ENCODE measurements at regions not wholly inside any gene's neighbourhood (a gene's known extent, or its start where the extent isn't known, plus 50 kb on each side); places are given as distances from the start of the nearest gene placed in this dataset.
A peak's percentile ranks its signal among the peaks of the same experiment; 100 is the strongest.

GRCh38 chr13:62337109-62337880 lies 921.6 kb upstream of the PCDH20 start (continued):
- TF ChIP-seq TSHZ2 (CRISPR knock-in tag; IDR thresholded peaks at IDR 0.05) (peak; percentile 100), ZFP30 (CRISPR knock-in tag; IDR thresholded peaks at IDR 0.05) (peak; percentile 63), ZNF70 (CRISPR knock-in tag; IDR thresholded peaks at IDR 0.05) (peak; percentile 42; the same call in 1 of the 2 replicates), ZNF565 (CRISPR knock-in tag; conservative IDR thresholded peaks at IDR 0.05; ENCODE audit: low read depth) (peak; percentile 71; the same call in 1 of the 2 replicates), ZNF8 (CRISPR knock-in tag; IDR thresholded peaks at IDR 0.05) (peak; percentile 71), PATZ1 (CRISPR knock-in tag; IDR thresholded peaks at IDR 0.05; ENCODE audit: borderline replicate concordance) (0 out of 2 replicates have a peak, but pooled peaks have one; percentile 32), PPARA (CRISPR knock-in tag; IDR thresholded peaks at IDR 0.05; ENCODE audit: borderline replicate concordance) (peak; percentile 78; the same call in 1 of the 2 replicates), POU6F1 (CRISPR knock-in tag; IDR thresholded peaks at IDR 0.05; ENCODE audit: borderline replicate concordance, low read depth) (no peak; the same call in 1 of the 2 replicates), BACH2 (CRISPR knock-in tag; IDR thresholded peaks at IDR 0.05; ENCODE audit: borderline replicate concordance) (0 out of 2 replicates have a peak, but pooled peaks have one; percentile 44), ISL1 (CRISPR knock-in tag; IDR thresholded peaks at IDR 0.05) (peak; percentile 86)

- ATAC-seq = no peak
- TF ChIP-seq ZFP30 (CRISPR knock-in tag; IDR thresholded peaks at IDR 0.05) (no peak), ESRRG (CRISPR knock-in tag; IDR thresholded peaks at IDR 0.05) (no peak), TCF4 (CRISPR knock-in tag; IDR thresholded peaks at IDR 0.05; ENCODE audit: borderline replicate concordance) (peak; percentile 17; the same call in 1 of the 2 replicates), ZC3H10 (CRISPR knock-in tag; IDR thresholded peaks at IDR 0.05) (no peak), OSR1 (CRISPR knock-in tag; IDR thresholded peaks at IDR 0.05) (no peak), TSHZ2 (CRISPR knock-in tag; IDR thresholded peaks at IDR 0.05) (peak; percentile 15; the same call in 1 of the 2 replicates), PPARA (CRISPR knock-in tag; IDR thresholded peaks at IDR 0.05; ENCODE audit: borderline replicate concordance) (no peak)
These were observed 920.9 kb upstream of the PCDH20 start for GRCh38 chr13:62336507-62336906.

GRCh38 chr13:62333466-62333865 lies 917.8 kb upstream of the PCDH20 start:
- TF ChIP-seq BACH2 (CRISPR knock-in tag; IDR thresholded peaks at IDR 0.05; ENCODE audit: borderline replicate concordance) = no peak
- TF ChIP-seq ZNF565 (CRISPR knock-in tag; conservative IDR thresholded peaks at IDR 0.05; ENCODE audit: low read depth) = no peak
- no peak for TF ChIP-seq CSDC2 (CRISPR knock-in tag; IDR thresholded peaks at IDR 0.05)
- no peak for TF ChIP-seq ZNF70 (CRISPR knock-in tag; IDR thresholded peaks at IDR 0.05)
- no peak for TF ChIP-seq TOX (CRISPR knock-in tag; IDR thresholded peaks at IDR 0.05; ENCODE audit: borderline replicate concordance)
- TF ChIP-seq ZC3H10 (CRISPR knock-in tag; IDR thresholded peaks at IDR 0.05) = no peak
- no peak for ATAC-seq

GRCh38 chr13:62331384-62331783 lies 915.7 kb upstream of the PCDH20 start:
- ATAC-seq = no peak
- TF ChIP-seq PATZ1 (CRISPR knock-in tag; IDR thresholded peaks at IDR 0.05; ENCODE audit: borderline replicate concordance) (no peak), ZNF8 (CRISPR knock-in tag; IDR thresholded peaks at IDR 0.05) (no peak), BACH2 (CRISPR knock-in tag; IDR thresholded peaks at IDR 0.05; ENCODE audit: borderline replicate concordance) (no peak), CSDC2 (CRISPR knock-in tag; IDR thresholded peaks at IDR 0.05) (no peak), PPARA (CRISPR knock-in tag; IDR thresholded peaks at IDR 0.05; ENCODE audit: borderline replicate concordance) (no peak), SNAI2 (CRISPR knock-in tag; IDR thresholded peaks at IDR 0.05) (no peak), TSHZ2 (CRISPR knock-in tag; IDR thresholded peaks at IDR 0.05) (no peak), TCF4 (CRISPR knock-in tag; IDR thresholded peaks at IDR 0.05; ENCODE audit: borderline replicate concordance) (no peak), RARB (CRISPR knock-in tag; IDR thresholded peaks at IDR 0.05) (no peak), ZC3H10 (CRISPR knock-in tag; IDR thresholded peaks at IDR 0.05) (no peak), ZNF70 (CRISPR knock-in tag; IDR thresholded peaks at IDR 0.05) (no peak), TOX (CRISPR knock-in tag; IDR thresholded peaks at IDR 0.05; ENCODE audit: borderline replicate concordance) (no peak)
